ENCODE measurements at regions not wholly inside any gene's neighbourhood (a gene's known extent, or its start where the extent isn't known, plus 50 kb on each side); places are given as distances from the start of the nearest gene placed in this dataset.

DNA sequence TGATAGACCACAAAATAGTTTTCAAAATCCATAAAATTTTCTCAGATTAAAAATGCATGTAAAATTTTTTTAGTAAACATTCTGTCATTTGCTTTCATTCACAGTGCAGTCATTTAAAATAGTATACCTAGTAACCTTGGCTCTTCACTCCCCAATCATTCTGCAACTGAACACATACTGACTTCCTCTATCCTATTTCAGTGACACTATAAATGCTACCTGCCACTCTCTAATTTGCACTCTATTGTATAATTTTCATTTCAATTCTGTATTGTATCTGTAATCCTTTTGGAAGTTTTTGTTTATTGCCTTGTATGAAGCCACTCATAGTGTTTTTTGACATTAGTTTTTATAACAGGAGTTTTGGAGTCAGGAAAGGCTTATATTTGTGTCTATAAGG is 1029.1 kb upstream of the NCAM2 start:
- intact Hi-C loops (cut with DNase I), result no loop called here
- Histone ChIP-seq H3K27ac (no peak overlapping the region), H3K4me1 (no peaks in the 10 kb centered on the region), H3K27me3 (no peaks in the 10 kb centered on the region), H3K4me3 (no peak overlapping the region), H3K36me3 (no peaks in the 10 kb centered on the region), H3K9me3 (peaks cover 0 to 8% of the 10 kb centered on the region in 2 donors)
- no peak for TF ChIP-seq CTCF (IDR thresholded peaks at IDR 0.05)
- DNase-seq (ENCODE audit: low spot score in 2 of 2), result no peak

DNA sequence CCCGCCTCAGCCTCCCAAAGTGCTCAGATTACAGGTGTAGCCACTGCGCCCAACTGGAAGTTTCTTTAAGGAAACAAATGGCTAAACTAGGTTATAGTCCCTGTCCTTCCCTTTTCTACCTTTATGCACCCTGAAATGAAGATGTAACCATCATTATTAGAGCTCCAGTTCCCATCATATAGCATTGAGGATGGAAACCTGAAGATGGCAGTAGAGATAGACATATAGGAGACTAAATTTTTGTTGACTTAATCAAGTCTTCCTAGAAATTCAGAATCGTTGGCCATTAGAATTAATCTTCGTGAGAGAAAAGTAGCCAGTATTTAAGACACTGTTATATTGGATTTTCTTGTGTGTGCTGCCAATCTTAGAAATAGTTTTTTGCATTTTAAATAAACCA is 1016.3 kb upstream of the NCAM2 start:
- Histone ChIP-seq H3K4me1 (no peaks in the 10 kb centered on the region), H3K27me3 (no peaks in the 10 kb centered on the region), H3K4me3 (no peak overlapping the region), H3K36me3 (no peaks in the 10 kb centered on the region), H3K9me3 (no peaks in the 10 kb centered on the region), H3K27ac (no peak overlapping the region)
- TF ChIP-seq CTCF (IDR thresholded peaks at IDR 0.05), result no peak
- intact Hi-C loops (cut with DNase I), result no loop called here
- no peak for DNase-seq (ENCODE audit: low spot score in 2 of 2)

- no peak for TF ChIP-seq CTCF (IDR thresholded peaks at IDR 0.05)
- Histone ChIP-seq H3K9me3 (no peaks in the 10 kb centered on the region), H3K4me3 (no peak overlapping the region), H3K36me3 (no peaks in the 10 kb centered on the region), H3K27ac (no peak overlapping the region), H3K4me1 (no peaks in the 10 kb centered on the region), H3K27me3 (no peaks in the 10 kb centered on the region)
- intact Hi-C loops (cut with DNase I), result no loop called here
- DNase-seq (ENCODE audit: low spot score in 2 of 2), result no peak
Observed at GRCh38 chr21:19986396-19986795, 1011.8 kb upstream of the NCAM2 start.

DNA sequence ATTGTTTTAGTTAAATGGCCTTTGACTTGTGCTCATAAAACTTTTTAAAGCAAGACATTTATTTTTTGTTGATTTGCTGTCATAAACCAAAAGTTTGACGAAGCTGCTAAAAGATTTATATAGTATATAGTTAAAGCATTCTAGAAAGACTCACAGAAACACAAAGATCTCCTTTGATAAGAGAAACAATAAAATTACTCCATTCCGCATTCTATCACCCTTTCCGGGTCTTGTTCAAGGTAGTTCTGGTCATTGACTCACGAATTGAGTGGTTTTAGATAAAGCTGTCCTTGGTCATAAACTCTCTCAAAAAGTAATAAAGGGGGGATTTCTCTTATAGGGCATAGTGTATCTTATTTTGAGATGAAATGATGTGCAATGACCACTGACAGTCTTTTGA is 1010.5 kb upstream of the NCAM2 start:
- Histone ChIP-seq H3K4me1 (no peaks in the 10 kb centered on the region), H3K4me3 (no peak overlapping the region), H3K27me3 (no peaks in the 10 kb centered on the region), H3K9me3 (no peaks in the 10 kb centered on the region), H3K27ac (no peak overlapping the region), H3K36me3 (no peaks in the 10 kb centered on the region)
- no peak for TF ChIP-seq CTCF (IDR thresholded peaks at IDR 0.05)
- no peak for DNase-seq (ENCODE audit: low spot score in 2 of 2)
- intact Hi-C loops (cut with DNase I), result no loop called here

GRCh38 chr21:19992540-19992939 is 1005.7 kb upstream of the NCAM2 start:
- Histone ChIP-seq H3K9me3 (no peaks in the 10 kb centered on the region), H3K4me3 (no peak overlapping the region), H3K36me3 (no peaks in the 10 kb centered on the region), H3K27me3 (no peaks in the 10 kb centered on the region), H3K27ac (no peak overlapping the region), H3K4me1 (no peaks in the 10 kb centered on the region)
- TF ChIP-seq CTCF (IDR thresholded peaks at IDR 0.05), result no peak
- no peak for DNase-seq (ENCODE audit: low spot score in 2 of 2)
- intact Hi-C loops (cut with DNase I), result no loop called here

GRCh38 chr21:19993268-19993667 is 1004.9 kb upstream of the NCAM2 start:
- TF ChIP-seq CTCF (IDR thresholded peaks at IDR 0.05), result no peak

More at GRCh38 chr21:19993268-19993667, 1004.9 kb upstream of the NCAM2 start:
- no peaks in the 10 kb centered on the region for H3K36me3 ChIP-seq
- no peak overlapping the region for H3K4me3 ChIP-seq
- no peaks in the 10 kb centered on the region for H3K27me3 ChIP-seq
- DNase-seq (ENCODE audit: low spot score in 2 of 2), result no peak
- H3K27ac ChIP-seq, result no peak overlapping the region
- intact Hi-C loops (cut with DNase I), result no loop called here
- H3K4me1 ChIP-seq, result no peaks in the 10 kb centered on the region
- no peaks in the 10 kb centered on the region for H3K9me3 ChIP-seq
